ENCODE measurements at regions not wholly inside any gene's neighbourhood (a gene's known extent, or its start where the extent isn't known, plus 50 kb on each side); places are given as distances from the start of the nearest gene placed in this dataset.

DNA sequence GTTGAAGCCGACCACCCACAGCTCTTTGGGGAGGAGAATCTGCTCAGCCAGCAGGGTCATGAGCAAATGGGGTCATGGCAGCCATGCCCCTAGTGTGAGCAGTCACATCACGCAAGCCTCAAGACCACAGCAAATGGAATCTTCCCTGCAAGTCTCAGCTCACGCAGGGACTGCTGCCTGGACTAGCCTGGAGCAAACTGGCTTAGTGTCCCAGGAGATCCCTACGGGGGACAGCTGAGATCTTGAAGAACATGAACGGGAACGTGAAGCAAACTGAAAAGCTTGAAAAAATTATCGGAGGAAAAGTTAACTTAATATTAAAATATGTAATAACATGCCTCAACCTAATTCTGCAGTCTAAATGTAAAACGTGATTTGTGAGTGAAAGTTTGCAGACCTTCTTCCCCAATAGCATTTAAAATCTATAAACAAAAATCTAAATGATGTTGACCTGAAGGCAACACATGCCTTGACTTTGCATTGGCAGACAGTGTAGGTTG is 118.4 kb downstream of the FAM124B start:
- H3K4me3 ChIP-seq (ENCODE audit: low read depth, low read length), result no peak overlapping the region
- TF ChIP-seq, protein P1, sequence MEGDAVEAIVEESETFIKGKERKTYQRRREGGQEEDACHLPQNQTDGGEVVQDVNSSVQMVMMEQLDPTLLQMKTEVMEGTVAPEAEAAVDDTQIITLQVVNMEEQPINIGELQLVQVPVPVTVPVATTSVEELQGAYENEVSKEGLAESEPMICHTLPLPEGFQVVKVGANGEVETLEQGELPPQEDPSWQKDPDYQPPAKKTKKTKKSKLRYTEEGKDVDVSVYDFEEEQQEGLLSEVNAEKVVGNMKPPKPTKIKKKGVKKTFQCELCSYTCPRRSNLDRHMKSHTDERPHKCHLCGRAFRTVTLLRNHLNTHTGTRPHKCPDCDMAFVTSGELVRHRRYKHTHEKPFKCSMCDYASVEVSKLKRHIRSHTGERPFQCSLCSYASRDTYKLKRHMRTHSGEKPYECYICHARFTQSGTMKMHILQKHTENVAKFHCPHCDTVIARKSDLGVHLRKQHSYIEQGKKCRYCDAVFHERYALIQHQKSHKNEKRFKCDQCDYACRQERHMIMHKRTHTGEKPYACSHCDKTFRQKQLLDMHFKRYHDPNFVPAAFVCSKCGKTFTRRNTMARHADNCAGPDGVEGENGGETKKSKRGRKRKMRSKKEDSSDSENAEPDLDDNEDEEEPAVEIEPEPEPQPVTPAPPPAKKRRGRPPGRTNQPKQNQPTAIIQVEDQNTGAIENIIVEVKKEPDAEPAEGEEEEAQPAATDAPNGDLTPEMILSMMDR (IDR thresholded peaks at IDR 0.05; ENCODE audit: insufficient read depth, low read depth, low read length), result no peak
- DNase-seq (ENCODE audit: low read depth), result no peak

DNA sequence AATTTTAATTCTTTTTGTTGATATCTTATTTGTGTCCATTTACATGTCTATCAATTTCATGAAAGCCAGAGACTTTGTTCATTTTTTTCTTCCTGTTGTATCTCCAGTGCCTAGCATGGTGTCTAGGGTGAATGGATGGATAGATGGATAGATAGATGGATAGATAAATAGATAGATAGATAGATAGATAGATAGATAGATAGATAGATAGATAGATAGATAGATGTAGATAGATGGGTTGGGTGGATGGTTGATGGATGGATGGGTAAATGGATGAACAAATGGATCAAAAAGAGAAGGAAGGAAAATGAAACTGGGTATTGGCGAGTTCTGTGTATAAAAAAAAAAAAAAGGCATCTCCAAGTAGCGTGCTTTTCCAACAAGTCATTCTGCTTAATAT is 120.5 kb downstream of the FAM124B start:
- no peak overlapping the region for H3K4me3 ChIP-seq (ENCODE audit: low read depth, low read length)
- TF ChIP-seq, protein P1 (IDR thresholded peaks at IDR 0.05; ENCODE audit: insufficient read depth, low read depth, low read length), result no peak
- no peak for DNase-seq (ENCODE audit: low read depth)

DNA sequence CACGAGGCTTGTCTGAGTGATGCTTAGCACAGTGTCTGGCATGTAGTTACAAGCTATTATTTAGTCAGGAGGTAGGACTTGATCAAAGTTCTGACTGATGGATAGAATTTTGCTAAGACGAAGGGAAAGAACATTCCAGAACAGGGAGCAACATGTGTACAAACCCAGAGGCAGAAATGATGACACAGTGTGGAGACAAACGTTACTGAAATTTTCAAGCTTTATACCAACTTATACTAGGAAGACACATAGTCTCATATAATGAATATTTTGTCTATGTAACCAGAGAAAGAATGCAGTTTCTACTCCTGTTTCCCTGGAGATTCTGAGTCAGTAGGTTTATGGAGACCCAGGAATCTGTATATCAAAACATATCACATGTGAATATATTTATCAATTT is 123.4 kb downstream of the FAM124B start:
- TF ChIP-seq, protein P1 (IDR thresholded peaks at IDR 0.05; ENCODE audit: insufficient read depth, low read depth, low read length), result no peak
- peak; percentile 16 for DNase-seq (ENCODE audit: low read depth)
- H3K4me3 ChIP-seq (ENCODE audit: low read depth, low read length), result no peak overlapping the region

DNA sequence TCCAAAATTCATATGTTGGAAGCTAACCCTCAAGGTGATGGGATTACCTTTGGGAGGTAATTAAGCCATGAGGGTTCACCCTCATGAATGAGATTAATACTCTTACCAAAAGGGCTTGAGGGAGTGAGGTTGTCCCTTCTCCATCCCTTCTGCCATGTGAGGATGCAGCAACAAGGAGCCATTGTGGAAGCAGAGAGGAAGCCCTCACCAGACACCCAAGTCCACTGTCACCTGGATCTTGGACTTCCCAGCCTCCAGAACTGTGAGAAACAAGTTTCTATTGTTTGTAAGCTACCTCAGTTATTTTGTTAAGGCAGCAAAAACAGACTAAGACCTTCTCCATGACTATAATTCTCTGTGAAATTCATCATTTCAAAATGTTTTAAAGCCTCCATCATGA is 125.7 kb downstream of the FAM124B start:
- TF ChIP-seq, protein P1 (IDR thresholded peaks at IDR 0.05; ENCODE audit: insufficient read depth, low read depth, low read length), result no peak

DNA sequence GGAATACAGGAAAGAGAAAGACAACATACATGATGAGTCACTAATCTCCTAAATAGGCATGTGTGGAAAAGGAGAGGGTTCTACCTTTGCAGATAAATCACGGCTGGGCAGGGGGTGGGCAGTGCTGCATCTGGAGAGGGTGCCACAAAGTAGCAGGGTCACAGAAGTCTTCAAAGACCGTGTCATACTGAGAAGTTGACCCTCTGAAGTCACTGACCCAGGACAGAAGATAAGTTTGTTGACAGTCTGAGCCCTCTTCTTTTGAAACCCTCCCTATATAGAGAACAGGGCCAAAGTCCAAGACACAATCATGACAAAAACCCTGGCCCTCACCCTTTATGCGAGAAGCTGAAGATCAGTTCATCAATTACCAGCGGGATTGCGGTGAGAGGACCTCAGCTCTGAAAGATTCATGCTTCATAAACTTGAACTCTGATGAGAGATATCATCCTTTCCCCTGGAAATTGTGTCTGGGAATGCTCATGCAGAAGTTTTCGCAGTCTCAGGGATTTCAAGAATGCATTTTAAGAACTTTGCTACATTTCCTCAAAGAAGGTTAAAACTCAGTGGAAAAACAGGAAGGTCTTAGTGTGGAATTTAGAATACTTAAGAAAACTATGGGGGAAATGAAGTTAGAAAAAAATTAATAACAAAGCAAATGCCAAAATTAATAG is 129.5 kb downstream of the FAM124B start:
- peak; percentile 21 for DNase-seq (ENCODE audit: low read depth)
- TF ChIP-seq, protein P1 (IDR thresholded peaks at IDR 0.05; ENCODE audit: insufficient read depth, low read depth, low read length), result no peak
- no peak overlapping the region for H3K4me3 ChIP-seq (ENCODE audit: low read depth, low read length)

More for the DNA sequence above, 125.7 kb downstream of the FAM124B start:
- no peak overlapping the region for H3K4me3 ChIP-seq (ENCODE audit: low read depth, low read length)
- no peak for DNase-seq (ENCODE audit: low read depth)

DNA sequence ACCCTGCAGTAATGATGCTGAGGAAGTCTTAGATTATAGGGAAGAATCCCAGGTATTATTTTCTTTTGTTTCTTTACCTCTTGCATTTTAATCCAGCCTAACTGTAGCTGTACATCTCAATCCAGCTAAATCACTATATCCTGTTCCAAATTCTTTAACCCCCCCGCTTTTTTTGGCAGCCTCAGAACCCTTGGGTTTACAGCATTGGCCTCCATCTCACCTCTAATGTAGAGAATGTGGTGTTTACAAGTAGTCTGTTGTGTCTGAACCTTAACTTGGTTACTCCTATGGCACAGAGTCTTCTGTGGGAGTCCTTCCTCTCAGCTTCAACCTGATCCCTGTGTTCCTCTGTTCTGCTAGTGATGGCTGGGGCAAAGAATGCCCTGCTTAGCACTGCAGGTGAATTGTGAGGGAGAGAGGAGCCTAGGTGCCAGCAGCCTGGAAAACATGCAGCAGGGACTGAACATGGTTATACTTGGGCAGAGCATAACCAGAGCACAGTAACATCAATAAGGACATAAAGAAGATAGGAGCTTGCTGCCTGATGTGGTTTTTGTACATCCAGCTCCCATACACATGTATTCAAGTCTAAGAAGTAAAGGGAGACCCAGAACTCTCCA is 130.2 kb downstream of the FAM124B start:
- peak; percentile 14 for DNase-seq (ENCODE audit: low read depth)
- no peak overlapping the region for H3K4me3 ChIP-seq (ENCODE audit: low read depth, low read length)
- TF ChIP-seq, protein P1 (IDR thresholded peaks at IDR 0.05; ENCODE audit: insufficient read depth, low read depth, low read length), result no peak
